ENCODE measurements at regions not wholly inside any gene's neighbourhood (a gene's known extent, or its start where the extent isn't known, plus 50 kb on each side); places are given as distances from the start of the nearest gene placed in this dataset.

DNA sequence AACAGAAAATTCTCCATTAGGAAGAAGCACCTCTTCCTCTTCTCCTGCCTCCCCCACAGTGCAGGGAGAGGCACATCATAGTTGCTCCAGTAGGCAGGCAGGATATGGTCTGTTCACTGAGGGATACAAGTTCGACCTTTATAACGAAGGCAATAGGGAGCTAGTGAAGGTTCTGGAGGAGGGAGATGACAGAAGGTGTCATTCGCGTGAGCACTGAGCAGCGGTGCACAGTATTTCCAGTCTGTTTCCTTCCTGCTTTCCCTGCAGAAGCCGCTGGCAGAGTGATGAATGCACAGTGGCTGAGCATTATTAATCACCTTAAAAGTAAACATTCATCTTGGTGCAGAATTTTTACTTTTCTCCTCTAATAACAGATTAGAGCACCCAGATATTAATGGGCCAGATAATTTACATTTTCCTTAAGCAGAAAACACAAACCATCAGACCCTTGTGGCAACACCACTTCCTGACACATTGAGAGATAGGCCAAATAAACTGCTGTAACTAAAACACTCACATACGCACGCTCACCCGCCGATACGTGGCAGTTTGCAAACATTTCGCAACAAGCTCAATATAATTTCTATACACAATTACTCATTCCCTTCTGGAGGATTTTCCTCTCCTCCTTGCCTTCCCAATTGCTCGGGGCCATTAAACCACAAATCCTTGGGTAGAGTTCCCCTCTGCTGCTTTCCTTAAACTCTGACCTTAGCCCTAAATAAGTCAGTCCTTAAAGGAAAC, 69.5 kb downstream of the AIPL1 start:
- H3K4me3 ChIP-seq, result no peak overlapping the region
- no peak for DNase-seq (ENCODE audit: extremely low read depth in 1 of 4, low spot score in 3 of 4)
- no peak for FAIRE-seq
- ChIA-PET POLR2A (no interaction called here), CTCF (ENCODE audit: low intra/inter-chr PET ratio) (no interaction called here)
- no peaks in the 10 kb centered on the region for H3K9me3 ChIP-seq (replicated peaks; ENCODE audit: control insufficient read depth, insufficient read depth, low read depth, low read length)
- H3K79me2 ChIP-seq (ENCODE audit: control insufficient read depth, insufficient read depth, low read length), result no peaks in the 10 kb centered on the region
- ATAC-seq, result no peak
- no peaks in the 10 kb centered on the region for H3K4me1 ChIP-seq (replicated peaks in 1 of 2; ENCODE audit: control insufficient read depth in 2 of 2, insufficient read depth in 2 of 2, low read length in 2 of 2)
- no peak overlapping the region for H3K27ac ChIP-seq (ENCODE audit: extremely low read depth, low read depth, low read length)
- H3K27me3 ChIP-seq (ENCODE audit: control insufficient read depth in 2 of 2, insufficient read depth in 2 of 2, low read length in 2 of 2), result peaks cover 0 to 18% of the 10 kb centered on the region in 2 experiments
- no peak for TF ChIP-seq SMAD2 (IDR thresholded peaks at IDR 0.05; ENCODE audit: low read depth, low read length)
- TF ChIP-seq ILF3 (IDR thresholded peaks at IDR 0.05; ENCODE audit: borderline replicate concordance), result no peak
- TF ChIP-seq, protein P1, sequence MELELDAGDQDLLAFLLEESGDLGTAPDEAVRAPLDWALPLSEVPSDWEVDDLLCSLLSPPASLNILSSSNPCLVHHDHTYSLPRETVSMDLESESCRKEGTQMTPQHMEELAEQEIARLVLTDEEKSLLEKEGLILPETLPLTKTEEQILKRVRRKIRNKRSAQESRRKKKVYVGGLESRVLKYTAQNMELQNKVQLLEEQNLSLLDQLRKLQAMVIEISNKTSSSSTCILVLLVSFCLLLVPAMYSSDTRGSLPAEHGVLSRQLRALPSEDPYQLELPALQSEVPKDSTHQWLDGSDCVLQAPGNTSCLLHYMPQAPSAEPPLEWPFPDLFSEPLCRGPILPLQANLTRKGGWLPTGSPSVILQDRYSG (tag; conservative IDR thresholded peaks at IDR 0.05; ENCODE audit: low read depth), result no peak
- TF ChIP-seq SIRT6 (IDR thresholded peaks at IDR 0.05; ENCODE audit: low read depth, low read length), result no peak
- TF ChIP-seq, protein P2, sequence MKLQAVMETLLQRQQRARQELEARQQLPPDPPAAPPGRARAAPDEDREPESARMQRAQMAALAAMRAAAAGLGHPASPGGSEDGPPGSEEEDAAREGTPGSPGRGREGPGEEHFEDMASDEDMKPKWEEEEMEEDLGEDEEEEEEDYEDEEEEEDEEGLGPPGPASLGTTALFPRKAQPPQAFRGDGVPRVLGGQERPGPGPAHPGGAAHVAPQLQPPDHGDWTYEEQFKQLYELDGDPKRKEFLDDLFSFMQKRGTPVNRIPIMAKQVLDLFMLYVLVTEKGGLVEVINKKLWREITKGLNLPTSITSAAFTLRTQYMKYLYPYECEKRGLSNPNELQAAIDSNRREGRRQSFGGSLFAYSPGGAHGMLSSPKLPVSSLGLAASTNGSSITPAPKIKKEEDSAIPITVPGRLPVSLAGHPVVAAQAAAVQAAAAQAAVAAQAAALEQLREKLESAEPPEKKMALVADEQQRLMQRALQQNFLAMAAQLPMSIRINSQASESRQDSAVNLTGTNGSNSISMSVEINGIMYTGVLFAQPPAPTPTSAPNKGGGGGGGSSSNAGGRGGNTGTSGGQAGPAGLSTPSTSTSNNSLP (IDR thresholded peaks at IDR 0.05; ENCODE audit: borderline replicate concordance, low read depth, low read length), result no peak
- no peak for TF ChIP-seq TARDBP (IDR thresholded peaks at IDR 0.05)
- TF ChIP-seq PYGO2 (tag; IDR thresholded peaks at IDR 0.05), result no peak
- TF ChIP-seq CEBPB (tag; IDR thresholded peaks at IDR 0.05), result no peak
- no peak for TF ChIP-seq EP300 (IDR thresholded peaks at IDR 0.05; ENCODE audit: low read length)
- TF ChIP-seq, protein P3, sequence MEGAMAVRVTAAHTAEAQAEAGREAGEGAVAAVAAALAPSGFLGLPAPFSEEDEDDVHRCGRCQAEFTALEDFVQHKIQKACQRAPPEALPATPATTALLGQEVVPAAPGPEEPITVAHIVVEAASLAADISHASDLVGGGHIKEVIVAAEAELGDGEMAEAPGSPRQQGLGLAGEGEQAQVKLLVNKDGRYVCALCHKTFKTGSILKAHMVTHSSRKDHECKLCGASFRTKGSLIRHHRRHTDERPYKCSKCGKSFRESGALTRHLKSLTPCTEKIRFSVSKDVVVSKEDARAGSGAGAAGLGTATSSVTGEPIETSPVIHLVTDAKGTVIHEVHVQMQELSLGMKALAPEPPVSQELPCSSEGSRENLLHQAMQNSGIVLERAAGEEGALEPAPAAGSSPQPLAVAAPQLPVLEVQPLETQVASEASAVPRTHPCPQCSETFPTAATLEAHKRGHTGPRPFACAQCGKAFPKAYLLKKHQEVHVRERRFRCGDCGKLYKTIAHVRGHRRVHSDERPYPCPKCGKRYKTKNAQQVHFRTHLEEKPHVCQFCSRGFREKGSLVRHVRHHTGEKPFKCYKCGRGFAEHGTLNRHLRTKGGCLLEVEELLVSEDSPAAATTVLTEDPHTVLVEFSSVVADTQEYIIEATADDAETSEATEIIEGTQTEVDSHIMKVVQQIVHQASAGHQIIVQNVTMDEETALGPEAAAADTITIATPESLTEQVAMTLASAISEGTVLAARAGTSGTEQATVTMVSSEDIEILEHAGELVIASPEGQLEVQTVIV (CRISPR knock-in tag; IDR thresholded peaks at IDR 0.05; ENCODE audit: borderline replicate concordance), result no peak
- TF ChIP-seq IFI16 (CRISPR knock-in tag; IDR thresholded peaks at IDR 0.05), result no peak
- TF ChIP-seq PTRF (tag; IDR thresholded peaks at IDR 0.05), result no peak
- no peak for TF ChIP-seq BCL6 (CRISPR knock-in tag; IDR thresholded peaks at IDR 0.05)
- H3K4me2 ChIP-seq (ENCODE audit: insufficient read depth, low read length), result no peak overlapping the region
- no peaks in the 10 kb centered on the region for H3K36me3 ChIP-seq (ENCODE audit: control insufficient read depth, insufficient read depth, low read length)
- no peak overlapping the region for H2AFZ ChIP-seq (ENCODE audit: low read depth, low read length)
- no peaks in the 10 kb centered on the region for H4K20me1 ChIP-seq (replicated peaks; ENCODE audit: control insufficient read depth, insufficient read depth, low read length)
- in situ Hi-C loops (cut with MboI), result no loop called here
- H3K9ac ChIP-seq (ENCODE audit: insufficient read depth in 1 of 2, low read depth in 2 of 2, low read length in 2 of 2), result no peak overlapping the region
- no TSS peak for BruUV-seq (replicated peaks)
- intact Hi-C loops (cut with micrococcal nuclease), result no loop called here
- WGBS (ENCODE audit: insufficient coverage, low coverage, missing lambda C conversion rate), result under 1% methylated on average over 13 of the region's 13 CpGs
- no peaks in the 10 kb centered on the region for H3K9me1 ChIP-seq (ENCODE audit: control insufficient read depth, insufficient read depth, low read length)

Data from K562 (cell line).